GM19463 (cell line): ENCODE measurements at regions not wholly inside any gene's neighbourhood (a gene's known extent, or its start where the extent isn't known, plus 50 kb on each side); places are given as distances from the start of the nearest gene placed in this dataset.
"Not testable (repeated sequence)": the region's sequence is repeated elsewhere in the genome, so short reads cannot be mapped to it uniquely, and the experiment has no call there.

Experiments used
- ATAC-seq: cut with Tn5 transposase; IDR thresholded peaks from one replicate; pipeline ENCODE4 v1.9.1; 2021; ENCODE audit warnings: mild to moderate bottlenecking, moderate library complexity; ENCODE audit not compliant: unreplicated experiment

- peak; percentile 77 for ATAC-seq
Measured at GRCh38 chr15:77944002-77944867, 133.3 kb downstream of the TBC1D2B start.

GRCh38 chr15:77942611-77943211, 134.8 kb downstream of the TBC1D2B start:
- ATAC-seq = no peak

GRCh38 chr15:77941090-77941827, 136.3 kb downstream of the TBC1D2B start:
- not testable (repeated sequence) for ATAC-seq

GRCh38 chr15:77940381-77940947, 137.0 kb downstream of the TBC1D2B start:
- no peak for ATAC-seq

DNA sequence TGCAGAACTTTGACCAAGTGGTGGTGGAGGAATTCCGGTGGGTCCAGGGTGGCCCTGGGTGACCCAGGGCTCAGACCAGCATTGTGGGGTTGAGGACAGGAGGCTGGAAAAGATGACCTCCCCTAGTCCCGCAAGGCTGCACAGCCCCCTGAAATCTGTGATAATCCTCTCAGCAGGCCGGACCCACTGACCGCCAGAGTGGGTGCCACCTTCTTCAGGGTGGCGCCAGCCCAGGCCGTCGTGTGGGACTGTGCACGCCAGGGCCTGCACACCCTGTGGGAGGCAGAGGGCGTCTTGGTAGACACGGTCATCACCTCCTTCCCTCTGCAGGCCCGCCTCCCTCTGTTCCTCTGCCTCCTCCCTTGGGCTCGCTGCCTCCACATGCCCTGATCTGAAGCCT, 137.7 kb downstream of the TBC1D2B start:
- ATAC-seq = no peak

GRCh38 chr15:77939026-77939425, 138.5 kb downstream of the TBC1D2B start:
- not testable (repeated sequence) for ATAC-seq

GRCh38 chr15:77938546-77938945, 139.0 kb downstream of the TBC1D2B start:
- not testable (repeated sequence) for ATAC-seq

- ATAC-seq = not testable (repeated sequence)
Measured at GRCh38 chr15:77936567-77936966, 140.9 kb downstream of the TBC1D2B start.

GRCh38 chr15:77934516-77934915, 143.0 kb downstream of the TBC1D2B start:
- not testable (repeated sequence) for ATAC-seq

DNA sequence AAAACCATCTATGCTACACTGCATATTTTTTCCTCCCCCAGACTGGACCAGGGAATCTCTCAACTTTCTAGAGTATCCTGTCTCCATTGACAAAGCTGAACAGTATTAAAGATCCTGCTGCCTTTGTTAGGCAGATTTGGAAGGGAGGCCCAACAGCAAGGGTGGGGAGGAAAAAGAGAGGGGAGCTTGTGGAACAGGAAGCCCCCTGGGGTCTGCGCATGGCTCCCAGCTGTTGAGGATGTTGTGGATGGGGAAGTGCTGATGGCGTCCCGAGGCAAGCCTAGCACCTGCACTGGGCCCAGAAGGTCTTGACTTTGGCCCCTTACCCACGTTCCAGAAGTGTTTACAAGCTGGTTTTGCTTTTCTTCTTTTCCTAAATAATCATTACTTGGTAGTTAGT, 146.6 kb downstream of the TBC1D2B start:
- not testable (repeated sequence) for ATAC-seq

GRCh38 chr15:77930490-77930889, 147.0 kb downstream of the TBC1D2B start:
- ATAC-seq = not testable (repeated sequence)

DNA sequence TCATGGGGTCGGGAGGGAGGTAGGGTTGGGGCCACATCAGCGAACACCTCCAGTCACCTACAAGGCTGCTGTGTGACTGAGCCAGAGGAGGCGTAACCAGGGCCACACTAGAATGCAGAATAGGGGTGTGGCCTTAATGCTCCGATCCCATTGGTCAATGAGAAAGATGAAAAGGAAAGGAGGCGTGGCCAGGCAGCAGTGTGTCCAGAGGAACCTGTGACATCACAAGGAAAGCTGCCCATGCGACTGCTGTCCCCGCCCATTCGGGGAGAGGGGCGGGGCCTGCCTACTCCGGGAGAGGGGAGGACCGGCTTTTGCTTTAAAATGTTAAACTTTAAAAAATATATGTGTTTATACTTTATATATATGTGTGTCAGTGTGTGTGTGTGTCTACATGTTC, 150.7 kb downstream of the TBC1D2B start:
- not testable (repeated sequence) for ATAC-seq

- not testable (repeated sequence) for ATAC-seq
Measured at GRCh38 chr15:77926296-77926695, 151.2 kb downstream of the TBC1D2B start.

DNA sequence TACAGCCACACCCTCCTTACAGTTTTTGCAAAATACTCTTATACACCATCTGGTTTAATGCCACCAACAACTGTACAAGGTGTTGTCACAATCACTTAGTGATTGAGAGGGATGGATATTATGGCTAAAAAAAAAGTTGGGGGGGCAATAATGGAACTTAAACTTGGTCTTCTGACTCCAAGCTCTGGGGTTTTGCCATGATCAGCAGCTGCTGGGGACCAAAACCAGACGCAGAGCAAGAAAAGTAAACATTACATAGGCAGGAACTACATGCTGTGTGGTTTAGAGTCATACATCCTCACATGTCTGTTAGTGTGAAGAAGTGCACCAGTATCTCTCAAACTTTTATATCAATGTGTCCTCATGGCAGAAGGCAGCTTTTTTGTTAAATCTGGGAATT, 152.4 kb downstream of the TBC1D2B start:
- ATAC-seq = not testable (repeated sequence)

DNA sequence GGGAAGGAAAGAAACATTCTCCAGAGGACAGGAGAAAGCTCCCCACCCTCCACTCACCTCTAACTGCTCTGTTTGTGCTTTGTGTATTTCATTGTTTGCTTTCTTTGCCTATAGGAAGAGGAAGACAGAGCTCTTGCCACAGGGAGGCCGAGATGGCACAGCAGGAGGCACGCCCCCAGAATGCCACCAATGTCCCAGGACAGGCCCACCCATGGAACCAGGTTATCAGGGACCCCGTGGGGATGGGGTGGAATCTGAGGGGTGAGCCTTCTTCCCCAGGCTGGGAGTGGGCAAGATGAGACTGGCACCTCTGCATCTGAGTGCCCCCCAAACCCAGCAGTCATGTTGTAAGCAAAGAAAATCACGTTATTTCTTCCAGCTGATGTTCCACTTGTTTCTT, 155.8 kb downstream of the TBC1D2B start:
- ATAC-seq = no peak

- ATAC-seq = not testable (repeated sequence)
Measured at GRCh38 chr15:77916966-77917635, 160.4 kb downstream of the TBC1D2B start.

DNA sequence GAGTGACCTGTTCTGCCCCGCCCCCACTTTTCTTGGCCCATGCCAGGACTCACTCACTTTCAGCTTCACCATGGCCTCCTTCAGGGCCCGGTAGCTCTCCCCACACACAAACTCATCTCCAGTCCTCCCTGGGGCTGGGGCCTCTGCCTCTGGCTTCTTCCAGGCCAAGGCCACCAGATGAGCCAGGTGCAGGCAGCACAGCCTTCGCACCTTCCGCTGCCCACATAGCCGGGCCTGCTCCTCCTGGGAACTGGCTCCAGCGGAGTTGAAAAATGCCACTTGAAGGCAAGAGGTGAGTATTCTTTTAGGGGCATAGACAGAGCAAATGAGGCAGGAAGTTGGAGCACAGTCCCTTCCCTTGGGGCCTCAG, 161.6 kb downstream of the TBC1D2B start:
- ATAC-seq = not testable (repeated sequence)

DNA sequence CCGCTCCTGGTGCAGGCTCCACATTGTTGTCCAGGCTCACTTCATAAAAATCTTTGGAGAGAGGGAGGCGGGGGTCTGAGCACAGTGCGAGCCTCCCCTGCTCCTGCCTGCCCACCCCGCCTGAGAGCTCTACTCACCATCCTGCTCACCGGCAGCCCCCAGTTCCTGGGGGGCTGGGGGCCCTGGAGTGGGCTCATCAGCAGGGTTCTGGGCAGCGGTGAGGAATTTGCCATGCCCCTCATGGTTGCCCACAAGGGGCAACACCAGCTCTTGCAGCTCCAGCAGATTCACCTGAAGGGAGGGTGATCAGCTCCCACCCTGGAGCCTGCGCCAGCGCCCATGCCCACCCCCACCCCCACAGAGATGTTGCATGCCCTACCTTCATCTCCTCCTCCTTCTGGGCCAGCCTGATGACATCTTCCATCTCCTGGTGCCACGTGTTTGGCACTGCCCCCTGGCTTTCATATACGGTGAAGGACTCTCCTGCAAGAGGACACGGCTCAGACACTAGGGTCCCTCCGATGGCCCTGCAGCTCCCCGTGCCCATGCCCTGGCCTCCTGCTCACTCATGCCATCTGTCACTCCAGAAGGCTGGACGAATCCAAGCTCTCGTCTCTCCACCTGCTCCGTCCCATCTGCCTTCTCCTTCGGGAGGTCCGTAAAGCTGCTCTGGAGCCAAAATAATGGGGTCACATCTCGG, 162.1 kb downstream of the TBC1D2B start:
- no peak for ATAC-seq

DNA sequence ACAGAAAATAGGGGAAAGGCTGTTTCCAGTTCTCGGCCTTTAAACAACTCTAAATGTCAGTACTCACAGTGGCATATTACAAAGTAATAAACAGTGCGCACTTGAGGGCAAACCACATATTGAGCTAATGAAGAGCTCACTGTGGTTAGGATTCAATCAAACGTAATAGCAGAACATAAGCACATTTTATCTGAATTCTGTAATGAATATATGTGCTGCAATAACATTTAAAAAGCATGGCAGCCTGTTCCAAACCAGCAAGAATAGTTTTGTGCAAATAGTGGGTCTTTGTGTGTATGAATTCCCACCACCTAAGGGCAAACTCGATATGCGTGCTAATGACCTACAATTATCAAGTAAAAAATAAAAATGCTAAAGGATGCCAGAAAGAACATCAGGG, 163.0 kb downstream of the TBC1D2B start:
- not testable (repeated sequence) for ATAC-seq
